Psoas muscle (tissue), 7 donors: ENCODE measurements at regions not wholly inside any gene's neighbourhood (a gene's known extent, or its start where the extent isn't known, plus 50 kb on each side); places are given as distances from the start of the nearest gene placed in this dataset.

Source experiments
- ATAC-seq, 4 donors: fragments of 200-7000 bp; cut with Tn5 transposase; one replicate each; pipeline ENCODE4 v1.9.1; 2020; ENCODE audit warnings: moderate library complexity in 3 of 4, mild to moderate bottlenecking in 2 of 4
- DNase-seq, 2 donors: peaks; one replicate each; pipeline ENCODE4 v3.0.0-alpha.2; 2020
- H3K27ac ChIP-seq: fragments of 200-600 bp; one replicate; pipeline ENCODE4 v1.8.0; 2022
- H3K27me3 ChIP-seq, 3 donors: fragments of 200-600 bp in 1 of 3; one replicate each; pipeline versions ENCODE4 v1.6.1 to v1.8.0; 2013 to 2022; ENCODE audit warnings: low read length in 2 of 3, mild to moderate bottlenecking in 2 of 3, moderate library complexity in 1 of 3; ENCODE audit not compliant: insufficient read depth in 3 of 3
- H3K36me3 ChIP-seq, 2 donors: fragments of 200-600 bp in 1 of 2; one replicate each; pipeline versions ENCODE4 v1.6.1 to v1.8.0; 2013 to 2022; ENCODE audit warnings: low read depth in 1 of 2, mild to moderate bottlenecking in 1 of 2, moderate library complexity in 1 of 2; ENCODE audit not compliant: insufficient read depth in 1 of 2
- H3K4me1 ChIP-seq: fragments of 200-600 bp; one replicate; pipeline ENCODE4 v1.8.0; 2022
- H3K4me3 ChIP-seq: fragments of 200-600 bp; one replicate; pipeline ENCODE4 v1.8.0; 2022; ENCODE audit warnings: mild to moderate bottlenecking
- H3K9me3 ChIP-seq: fragments of 200-600 bp; one replicate; pipeline ENCODE4 v1.8.0; 2022
- CTCF ChIP-seq: fragments of 200-600 bp; IDR thresholded peaks from one replicate; pipeline ENCODE4 v1.8.0; 2022; ENCODE audit warnings: antibody characterized with exemption
- WGBS, 3 donors: extraction: QIAGEN DNeasy Blood & Tissue Kit; methylation state at CpG; one replicate each; pipeline versions ENCODE4 v1.1.6 to v1.1.7; 2013; 5-methylcytosine and 5-hydroxymethylcytosine counted together
- intact Hi-C, 2 donors: fragments of 100-400 bp; cut with DNase I; formaldehyde crosslinking; loops; one replicate each; pipeline versions ENCODE4 v1.11.0 to v1.14.2; 2022
- donor health status: healthy with polysubstance abuse.
- donor health status: DM: no; HTN: no; CAD: no; lungs with moderate emphysema.
- donor health status: Bipolar disorder and iron deficiency.
- donor health status: healthy.
- donor health status: DM: yes; HTN: yes; CAD: no.
- donor health status: DM: no; HTN: no; CAD: no.
- donor health status: DM: yes; HTN: yes; CAD: no.

GRCh38 chr5:114909424-114909823, 260.3 kb downstream of the TRIM36 start:
- no peak overlapping the region for H3K4me3 ChIP-seq
- no peak for TF ChIP-seq CTCF
- H3K4me1 ChIP-seq = no peaks in the 10 kb centered on the region
- no peak for DNase-seq
- intact Hi-C loops = no loop called here
- no peaks in the 10 kb centered on the region for H3K27me3 ChIP-seq
- H3K36me3 ChIP-seq = no peaks in the 10 kb centered on the region
- no peaks in the 10 kb centered on the region for H3K9me3 ChIP-seq
- WGBS, 3 donors = 95% methylated on average over 2 of the region's 2 CpGs
- H3K27ac ChIP-seq = no peak overlapping the region
- ATAC-seq = no peak

- DNase-seq (no peak), ATAC-seq (no peak)
- intact Hi-C loops = no loop called here
- Histone ChIP-seq H3K4me3 (no peak overlapping the region), H3K27ac (no peak overlapping the region), H3K4me1 (no peaks in the 10 kb centered on the region), H3K9me3 (no peaks in the 10 kb centered on the region), H3K36me3 (no peaks in the 10 kb centered on the region), H3K27me3 (no peaks in the 10 kb centered on the region)
- 66 to 83% (median 80%) methylated on average over 2 of the region's 2 CpGs for WGBS, 3 donors
- TF ChIP-seq CTCF = no peak
These were observed 265.9 kb downstream of the TRIM36 start for GRCh38 chr5:114903767-114904166.

- no peaks in the 10 kb centered on the region for H3K36me3 ChIP-seq
- H3K9me3 ChIP-seq = no peaks in the 10 kb centered on the region
- WGBS, 3 donors = 86 to 93% (median 92%) methylated on average over 2 of the region's 2 CpGs
- no peak overlapping the region for H3K27ac ChIP-seq
- TF ChIP-seq CTCF = no peak
- no peak overlapping the region for H3K4me3 ChIP-seq
- intact Hi-C loops = no loop called here
- ATAC-seq (no peak), DNase-seq (no peak)
- H3K4me1 ChIP-seq = no peaks in the 10 kb centered on the region
- H3K27me3 ChIP-seq = no peaks in the 10 kb centered on the region
These were observed 271.1 kb downstream of the TRIM36 start for GRCh38 chr5:114898602-114899001.

GRCh38 chr5:114883675-114884074, 286.0 kb downstream of the TRIM36 start:
- no peaks in the 10 kb centered on the region for H3K36me3 ChIP-seq
- no peak for DNase-seq
- ATAC-seq = no peak
- 58 to 76% (median 72%) methylated on average over 2 of the region's 2 CpGs for WGBS, 3 donors
- no peak overlapping the region for H3K27ac ChIP-seq
- no peaks in the 10 kb centered on the region for H3K9me3 ChIP-seq
- no peak overlapping the region for H3K4me3 ChIP-seq
- TF ChIP-seq CTCF = no peak
- no peaks in the 10 kb centered on the region for H3K4me1 ChIP-seq
- H3K27me3 ChIP-seq = peaks cover 0 to 2% (median 0%) of the 10 kb centered on the region in 3 donors
- intact Hi-C loops = loop anchor here in 1 of 2 donors (1.0 kb wide), 1 partner anchor 27 kb away; no protein-coding TSS in a partner anchor

- Histone ChIP-seq H3K36me3 (no peaks in the 10 kb centered on the region), H3K4me3 (no peak overlapping the region), H3K4me1 (no peaks in the 10 kb centered on the region), H3K27me3 (no peaks in the 10 kb centered on the region), H3K27ac (no peak overlapping the region), H3K9me3 (no peaks in the 10 kb centered on the region)
- intact Hi-C loops = no loop called here
- ATAC-seq (no peak), DNase-seq (no peak)
- no peak for TF ChIP-seq CTCF
These were observed 310.3 kb downstream of the TRIM36 start for GRCh38 chr5:114859438-114859735.
